GM23338 (cell line): ENCODE measurements at regions not wholly inside any gene's neighbourhood (a gene's known extent, or its start where the extent isn't known, plus 50 kb on each side); places are given as distances from the start of the nearest gene placed in this dataset.
A peak's percentile ranks its signal among the peaks of the same experiment; 100 is the strongest.

Experiments
- ATAC-seq: fragments of 200-7000 bp; cut with Tn5 transposase; 3 replicates; pipeline ENCODE4 v1.9.1; 2020
- DNase-seq: peaks from one replicate; pipeline ENCODE4 v3.0.0-alpha.2; 2015; ENCODE audit warnings: low spot score
- H2AFZ ChIP-seq: fragments of 200-600 bp; sonication (generic); 2 replicates; pipeline ENCODE4 v1.8.0; 2016; ENCODE audit warnings: antibody characterized with exemption, mild to moderate bottlenecking, moderate library complexity
- H3F3A ChIP-seq: fragments of 200-600 bp; sonication (generic); replicated peaks from 2 replicates; pipeline ENCODE4 v1.8.0; 2017; ENCODE audit warnings: antibody characterized with exemption, mixed run types, low read depth
- H3K27ac ChIP-seq: fragments of 200-600 bp; sonication (generic); 2 replicates; pipeline ENCODE4 v1.6.1; 2016; ENCODE audit warnings: low read depth
- H3K27me3 ChIP-seq: fragments of 200-600 bp; sonication (generic); 2 replicates; pipeline ENCODE4 v1.8.0; 2016; ENCODE audit warnings: mild to moderate bottlenecking, mixed run types, moderate library complexity; ENCODE audit not compliant: insufficient read depth
- H3K36me3 ChIP-seq: fragments of 200-600 bp; sonication (generic); 2 replicates; pipeline ENCODE4 v1.8.0; 2016; ENCODE audit warnings: mild to moderate bottlenecking; ENCODE audit not compliant: insufficient read depth
- H3K4me1 ChIP-seq: fragments of 200-600 bp; sonication (generic); 2 replicates; pipeline ENCODE4 v1.8.0; 2016; ENCODE audit warnings: mild to moderate bottlenecking, moderate library complexity; ENCODE audit not compliant: insufficient read depth
- H3K4me2 ChIP-seq: fragments of 200-600 bp; sonication (generic); 2 replicates; pipeline ENCODE4 v1.7.1; 2017; ENCODE audit warnings: mixed run types
- H3K4me3 ChIP-seq: fragments of 200-600 bp; sonication (generic); 2 replicates; pipeline ENCODE4 v1.6.1; 2016; ENCODE audit warnings: mixed run types
- H3K79me2 ChIP-seq: fragments of 200-600 bp; sonication (generic); replicated peaks from 2 replicates; pipeline ENCODE4 v1.8.0; 2017; ENCODE audit warnings: mild to moderate bottlenecking; ENCODE audit not compliant: insufficient read depth
- H3K9me2 ChIP-seq: fragments of 200-600 bp; sonication (generic); 2 replicates; pipeline ENCODE4 v1.8.0; 2017; ENCODE audit not compliant: insufficient read depth
- H4K20me1 ChIP-seq: fragments of 200-600 bp; sonication (generic); replicated peaks from 2 replicates; pipeline ENCODE4 v1.8.0; 2017; ENCODE audit warnings: mild to moderate bottlenecking; ENCODE audit not compliant: insufficient read depth
- H3K27ac Mint-ChIP-seq: 2 replicates; pipeline ENCODE4 v1.8.0; 2020; ENCODE audit warnings: inconsistent platforms, mild to moderate bottlenecking, moderate library complexity, mixed read lengths
- H3K27me3 Mint-ChIP-seq: 3 replicates; pipeline ENCODE4 v1.8.0; 2022; ENCODE audit warnings: low read depth, mild to moderate bottlenecking, moderate library complexity, mixed read lengths, inconsistent platforms; ENCODE audit not compliant: insufficient read depth, poor library complexity
- H3K36me3 Mint-ChIP-seq: 3 replicates; pipeline ENCODE4 v1.8.0; 2021; ENCODE audit warnings: low read depth, mild to moderate bottlenecking, inconsistent platforms, moderate library complexity, mixed read lengths
- H3K4me1 Mint-ChIP-seq: 3 replicates; pipeline ENCODE4 v1.8.0; 2020; ENCODE audit warnings: mild to moderate bottlenecking, inconsistent platforms, mixed read lengths
- H3K4me3 Mint-ChIP-seq: 3 replicates; pipeline ENCODE4 v1.8.0; 2021; ENCODE audit warnings: moderate library complexity, mild to moderate bottlenecking, inconsistent platforms, mixed read lengths
- H3K9me3 Mint-ChIP-seq: 3 replicates; pipeline ENCODE4 v1.8.0; 2020; ENCODE audit warnings: moderate library complexity, mild to moderate bottlenecking, inconsistent platforms, mixed read lengths
- CREB1 ChIP-seq: fragments of 250-450 bp; sonication (Bioruptor Pico); IDR thresholded peaks from 2 replicates; pipeline ENCODE4 v1.5.0; 2020; ENCODE audit warnings: low read depth, mild to moderate bottlenecking, moderate library complexity
- CTCF ChIP-seq, 2 experiments: fragments of 200-600 bp in 1 of 2; sonication (generic) in 1 of 2; conservative IDR thresholded peaks; 2 replicates each; pipeline versions ENCODE4 v1.5.1 to v1.6.1; 2016 to 2017; ENCODE audit warnings: antibody characterized with exemption in 2 of 2, low read depth in 2 of 2, mild to moderate bottlenecking in 2 of 2, moderate library complexity in 1 of 2
- EZH2 ChIP-seq: fragments of 200-600 bp; sonication (generic); IDR thresholded peaks from one replicate; pipeline ENCODE4 v1.8.0; 2017; ENCODE audit warnings: antibody characterized with exemption, mild to moderate bottlenecking, low read depth; ENCODE audit not compliant: unreplicated experiment
- EZH2phosphoT487 ChIP-seq: fragments of 200-600 bp; sonication (generic); IDR thresholded peaks from one replicate; pipeline ENCODE4 v1.8.1; 2018; ENCODE audit warnings: antibody characterized with exemption; ENCODE audit not compliant: unreplicated experiment
- REST ChIP-seq: IDR thresholded peaks from one replicate; pipeline ENCODE4 v1.6.1; 2018; ENCODE audit warnings: antibody characterized with exemption; ENCODE audit not compliant: unreplicated experiment
- STAT1 ChIP-seq: IDR thresholded peaks from one replicate; pipeline ENCODE4 v1.6.1; 2016; ENCODE audit warnings: antibody characterized with exemption; ENCODE audit not compliant: unreplicated experiment
- ZNF114 ChIP-seq: fragments of 250-450 bp; sonication (Bioruptor Pico); IDR thresholded peaks from 2 replicates; pipeline ENCODE4 v1.5.0; 2020; ENCODE audit warnings: mild to moderate bottlenecking, moderate library complexity
- ZNF462 ChIP-seq: fragments of 250-450 bp; sonication (Bioruptor Pico); IDR thresholded peaks from 2 replicates; pipeline ENCODE4 v1.5.0; 2020; ENCODE audit warnings: mild to moderate bottlenecking, moderate library complexity

- peak overlapping the region; percentile 85 for H3K4me3 Mint-ChIP-seq
- Histone ChIP-seq H3K4me1 (peaks cover 45% of the 10 kb centered on the region), H3F3A (peaks cover 6% of the 10 kb centered on the region; the same call in 1 of the 2 replicates), H4K20me1 (no peaks in the 10 kb centered on the region), H3K27me3 (peaks cover 78% of the 10 kb centered on the region), H2AFZ (peak overlapping the region; percentile 85), H3K79me2 (no peaks in the 10 kb centered on the region), H3K9me2 (no peaks in the 10 kb centered on the region), H3K36me3 (no peaks in the 10 kb centered on the region), H3K27ac (no peak overlapping the region), H3K4me3 (peak overlapping the region; percentile 86), H3K4me2 (peak overlapping the region; percentile 98)
- peak; percentile 6 for ATAC-seq
- 0 out of 3 replicates have a peak, but pooled peaks cover 4% of the 10 kb centered on the region for H3K9me3 Mint-ChIP-seq
- H3K36me3 Mint-ChIP-seq = no peaks in the 10 kb centered on the region
- H3K27ac Mint-ChIP-seq = no peak overlapping the region
- peaks cover 37% of the 10 kb centered on the region for H3K4me1 Mint-ChIP-seq
- peak; percentile 77 for DNase-seq
- no peak for TF ChIP-seq REST
- TF ChIP-seq ZNF114 (CRISPR knock-in tag) = no peak
- no peak for TF ChIP-seq CTCF (conservative IDR thresholded peaks at IDR 0.05; ENCODE audit: low read depth in 2 of 2)
- no peak for TF ChIP-seq EZH2phosphoT487
- TF ChIP-seq STAT1 = no peak
- no peak for TF ChIP-seq EZH2
- peaks cover 63% of the 10 kb centered on the region for H3K27me3 Mint-ChIP-seq
Measured at GRCh38 chr1:217140041-217140901, 417.0 kb upstream of the ESRRG start.

- H3K4me3 Mint-ChIP-seq = peak overlapping the region; percentile 85
- no peak overlapping the region for H3K27ac Mint-ChIP-seq
- H3K9me3 Mint-ChIP-seq = 0 out of 3 replicates have a peak, but pooled peaks cover 4% of the 10 kb centered on the region
- peaks cover 37% of the 10 kb centered on the region for H3K4me1 Mint-ChIP-seq
- DNase-seq (peak; percentile 59), ATAC-seq (peak; percentile 8)
- peak overlapping the region; percentile 98 for H3K4me2 ChIP-seq
- no peaks in the 10 kb centered on the region for H3K79me2 ChIP-seq
- no peaks in the 10 kb centered on the region for H4K20me1 ChIP-seq
- H3K27me3 Mint-ChIP-seq = peaks cover 70% of the 10 kb centered on the region
- peak overlapping the region; percentile 86 for H3K4me3 ChIP-seq
- H3K4me1 ChIP-seq = peaks cover 45% of the 10 kb centered on the region
- peaks cover 86% of the 10 kb centered on the region for H3K27me3 ChIP-seq
- H3K27ac ChIP-seq = no peak overlapping the region
- no peaks in the 10 kb centered on the region for H3K36me3 Mint-ChIP-seq
- no peaks in the 10 kb centered on the region for H3K36me3 ChIP-seq
- peaks cover 6% of the 10 kb centered on the region; the same call in 1 of the 2 replicates for H3F3A ChIP-seq
- H2AFZ ChIP-seq = peak overlapping the region; percentile 85
- H3K9me2 ChIP-seq = no peaks in the 10 kb centered on the region
- TF ChIP-seq EZH2phosphoT487 (peak; percentile 70), EZH2 (peak; percentile 87), ZNF114 (CRISPR knock-in tag) (no peak), STAT1 (no peak), CREB1 (no peak), ZNF462 (no peak)
Measured at GRCh38 chr1:217139513-217139912, 416.3 kb upstream of the ESRRG start.
